ENCODE measurements at regions not wholly inside any gene's neighbourhood (a gene's known extent, or its start where the extent isn't known, plus 50 kb on each side); places are given as distances from the start of the nearest gene placed in this dataset.

DNA sequence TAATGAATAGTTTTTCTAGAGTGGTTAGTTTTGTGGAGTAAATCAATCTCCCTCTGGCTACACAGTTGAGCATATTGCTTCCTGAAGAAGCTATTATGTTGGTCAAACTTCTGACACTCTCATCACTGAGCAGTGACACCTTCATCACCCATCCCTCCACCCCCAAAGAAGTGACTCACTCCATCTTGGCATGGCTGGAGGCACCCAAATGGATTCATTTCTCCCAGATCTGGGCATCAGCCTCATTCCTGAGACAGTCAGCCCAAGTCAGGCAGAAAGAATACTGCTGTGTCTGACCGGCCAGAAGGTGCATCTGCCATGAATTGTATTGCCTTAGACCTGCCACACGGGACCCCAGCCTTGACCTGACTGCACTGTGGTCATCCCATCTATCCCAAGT is 117.0 kb upstream of the HABP2 start:
- no peak for DNase-seq (ENCODE audit: low read depth in 2 of 2, low spot score in 1 of 2)

GRCh38 chr10:113436851-113437250 is 116.0 kb upstream of the HABP2 start:
- no peak for DNase-seq (ENCODE audit: low read depth in 2 of 2, low spot score in 1 of 2)

- DNase-seq (ENCODE audit: low read depth in 2 of 2, low spot score in 1 of 2) = no peak
Measured at GRCh38 chr10:113438652-113439051, 114.2 kb upstream of the HABP2 start.

DNA sequence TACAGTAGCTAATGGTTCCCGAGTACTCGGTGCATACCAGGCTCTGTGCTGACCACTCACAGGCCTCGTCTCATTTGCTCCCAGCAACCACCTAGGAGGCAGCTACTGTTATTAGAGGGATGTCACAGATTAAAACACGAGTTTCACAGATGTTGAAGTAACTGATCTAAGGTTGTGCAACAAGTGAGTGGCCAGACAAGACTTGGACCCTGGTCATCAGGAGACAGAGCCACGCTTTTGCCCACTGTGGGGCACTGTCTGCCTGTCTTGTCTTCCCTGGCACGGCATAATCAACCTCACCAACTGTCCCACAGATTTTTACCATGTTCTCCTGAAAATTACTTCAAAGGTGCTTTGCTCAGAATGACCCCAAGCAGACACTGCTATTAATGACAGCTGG is 111.6 kb upstream of the HABP2 start:
- DNase-seq (ENCODE audit: low read depth in 2 of 2, low spot score in 1 of 2) = no peak

- no peak for DNase-seq (ENCODE audit: low read depth in 2 of 2, low spot score in 1 of 2)
Measured at GRCh38 chr10:113441686-113442270, 111.1 kb upstream of the HABP2 start.

DNA sequence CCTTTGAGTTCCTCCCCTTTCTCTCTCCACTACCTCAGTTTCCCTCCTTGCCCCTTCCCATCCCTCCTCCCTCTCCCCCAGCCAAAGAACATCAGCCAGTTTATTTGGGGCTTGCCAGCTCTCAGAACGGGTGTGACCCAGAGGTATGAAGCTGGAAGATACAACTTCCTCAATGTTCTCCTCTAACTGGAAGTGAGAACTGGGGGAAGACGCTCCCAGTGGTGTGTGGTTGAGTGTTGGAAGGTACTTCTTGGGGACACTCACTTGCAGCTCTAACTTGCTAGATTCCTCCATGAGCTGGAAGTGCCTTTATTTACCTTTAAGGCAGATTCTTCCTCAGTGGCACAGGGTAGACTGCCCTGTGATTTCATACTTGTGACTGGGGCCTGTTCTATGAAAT is 110.5 kb upstream of the HABP2 start:
- DNase-seq (ENCODE audit: low read depth in 2 of 2, low spot score in 1 of 2) = no peak

DNA sequence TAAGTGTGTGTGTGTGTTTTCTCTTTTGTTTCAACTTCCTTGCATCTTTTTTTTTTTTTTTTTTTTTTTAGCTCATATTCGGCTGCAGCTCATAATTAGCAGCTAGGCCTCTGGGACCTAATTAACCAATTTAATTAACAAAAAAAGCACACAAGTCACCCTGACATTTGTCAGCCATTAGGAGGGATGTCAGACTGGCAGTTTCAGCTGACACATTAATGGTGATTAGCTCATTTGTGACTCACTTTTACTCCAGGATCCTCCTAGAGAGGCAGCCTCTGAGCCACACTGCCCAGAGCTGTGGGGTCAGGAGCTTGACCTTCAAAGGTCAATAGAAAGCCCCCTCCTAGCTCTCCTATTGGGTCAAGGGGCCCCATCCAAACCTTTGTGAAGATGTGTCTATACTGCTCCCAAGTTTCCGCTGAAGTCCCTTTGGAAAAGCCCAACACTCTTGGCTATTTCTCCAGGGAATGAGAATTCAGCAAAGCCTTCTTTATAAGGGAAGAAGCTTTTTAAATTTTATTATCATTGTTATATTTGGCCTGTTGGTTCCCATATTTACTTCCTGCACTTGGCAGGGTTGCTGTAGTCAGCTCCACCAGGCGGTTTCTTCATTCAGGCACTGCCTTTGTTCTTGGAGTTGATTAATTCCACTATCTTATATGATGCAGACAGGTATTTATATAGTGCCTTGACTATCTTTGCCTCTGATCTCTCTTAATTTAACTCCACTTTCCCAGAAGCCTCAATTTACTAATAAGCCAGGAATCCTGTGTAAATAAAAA is 109.5 kb upstream of the HABP2 start:
- no peak for DNase-seq (ENCODE audit: low read depth in 2 of 2, low spot score in 1 of 2)

GRCh38 chr10:113444766-113445365 is 108.0 kb upstream of the HABP2 start:
- DNase-seq (ENCODE audit: low read depth in 2 of 2, low spot score in 1 of 2) = no peak

DNA sequence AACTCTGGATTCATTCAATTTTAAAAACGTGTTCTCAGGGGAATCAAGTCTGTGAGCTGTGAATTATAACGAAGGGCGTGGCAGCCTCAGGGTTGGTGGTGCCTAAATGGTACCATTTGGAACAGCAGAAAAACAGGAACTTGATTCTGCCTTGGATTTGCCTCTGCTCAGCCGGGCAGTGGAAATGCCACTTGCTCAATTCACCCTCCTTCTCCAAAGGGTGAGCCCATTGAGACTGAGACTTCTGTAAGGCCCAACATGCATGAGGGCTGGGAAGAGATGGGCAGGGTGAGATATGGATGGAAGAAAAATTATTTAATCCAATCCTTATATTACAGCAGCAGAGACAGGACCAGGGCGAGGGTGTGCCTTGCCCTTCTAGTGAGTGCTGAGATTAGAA is 107.1 kb upstream of the HABP2 start:
- no peak for DNase-seq (ENCODE audit: low read depth in 2 of 2, low spot score in 1 of 2)

DNA sequence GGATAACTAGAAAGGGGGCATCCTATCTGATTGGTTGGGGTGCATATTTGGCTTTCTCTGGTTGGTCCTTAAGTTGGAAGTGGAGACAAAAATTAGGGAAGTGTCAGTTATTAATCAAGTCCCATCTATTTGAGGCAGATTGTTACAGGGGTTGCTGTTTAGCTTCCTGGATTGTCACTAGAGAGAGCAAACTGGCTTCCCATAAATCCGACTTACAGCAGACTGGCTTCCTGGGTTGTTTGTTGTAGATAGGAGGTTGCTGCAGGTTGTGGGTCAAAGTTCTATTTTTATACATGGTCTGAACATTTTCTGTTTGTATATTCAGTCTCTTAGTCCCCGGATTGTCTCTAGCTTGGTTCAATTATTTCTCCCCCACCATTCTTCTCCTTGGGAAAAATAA is 106.1 kb upstream of the HABP2 start:
- no peak for DNase-seq (ENCODE audit: low read depth in 2 of 2, low spot score in 1 of 2)

- DNase-seq (ENCODE audit: low read depth in 2 of 2, low spot score in 1 of 2) = no peak
Measured at GRCh38 chr10:113447278-113447677, 105.6 kb upstream of the HABP2 start.

DNA sequence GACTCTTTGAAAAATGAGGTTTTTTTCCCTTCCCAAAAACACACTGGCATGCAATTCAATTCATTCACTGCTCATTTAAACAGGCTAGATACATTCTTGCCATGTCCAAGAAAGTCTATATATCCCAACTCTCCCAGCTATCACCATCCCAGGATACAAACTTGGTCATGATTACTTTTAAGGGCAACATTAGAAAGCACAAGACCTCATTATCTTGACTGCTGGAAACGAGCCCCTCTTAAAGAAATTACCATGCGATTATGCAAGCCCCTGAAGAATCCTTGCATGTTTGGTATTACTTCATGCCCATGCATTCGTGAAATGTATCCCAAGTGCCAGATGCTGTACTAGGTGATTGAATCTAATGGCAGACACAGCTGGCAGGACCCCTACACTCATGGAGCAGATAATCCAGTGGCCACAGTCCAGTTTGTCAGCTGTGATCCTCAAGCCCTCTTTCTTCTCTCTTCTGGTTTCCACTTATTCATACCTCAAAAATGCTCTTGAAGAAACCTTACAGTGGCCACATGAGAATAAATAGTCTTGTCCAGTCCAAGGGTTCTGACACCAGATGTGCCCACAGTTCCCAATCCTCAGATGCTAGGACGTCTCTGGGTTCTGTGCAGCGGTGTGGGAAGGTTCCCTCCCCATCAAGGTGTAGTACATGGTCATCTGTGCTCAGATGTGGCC is 103.7 kb upstream of the HABP2 start:
- no peak for DNase-seq (ENCODE audit: low read depth in 2 of 2, low spot score in 1 of 2)

DNA sequence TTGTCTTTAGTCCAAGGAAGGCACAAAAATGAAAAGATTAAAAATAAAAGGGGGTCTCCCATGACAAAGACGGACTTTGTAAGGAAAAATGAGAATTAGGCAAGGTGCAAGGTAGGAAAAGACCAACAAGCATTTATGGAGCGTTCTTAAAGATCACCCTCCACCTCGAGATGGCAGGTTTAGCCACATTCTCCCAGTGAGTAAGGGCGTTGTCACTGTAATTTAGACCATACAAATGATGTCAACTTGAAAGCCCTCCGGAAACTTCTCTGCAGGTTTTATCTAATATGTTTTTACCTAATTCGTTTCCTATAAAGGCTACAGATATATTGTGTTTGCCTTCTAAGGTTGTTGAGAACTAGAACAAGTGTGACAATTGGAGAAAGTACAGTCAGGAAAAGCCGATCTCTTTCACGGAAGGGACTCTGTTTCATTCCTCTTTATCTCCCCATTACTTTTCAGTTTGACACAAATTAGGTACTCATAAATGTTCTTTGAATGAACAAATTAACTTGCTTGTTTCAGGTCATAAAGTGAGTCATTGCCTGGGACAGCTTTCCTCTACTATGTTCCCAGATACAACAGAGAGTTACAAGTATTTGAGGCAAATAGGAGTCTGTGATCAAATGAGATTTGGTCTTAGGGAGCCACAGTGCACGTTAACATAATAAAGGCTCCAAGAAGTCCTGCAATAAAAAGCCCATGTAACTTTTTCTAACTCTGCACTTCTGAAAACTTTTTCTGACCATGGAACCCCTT is 102.6 kb upstream of the HABP2 start:
- no peak for DNase-seq (ENCODE audit: low read depth in 2 of 2, low spot score in 1 of 2)

- no peak for DNase-seq (ENCODE audit: low read depth in 2 of 2, low spot score in 1 of 2)
Measured at GRCh38 chr10:113450906-113451305, 101.9 kb upstream of the HABP2 start.

- no peak for DNase-seq (ENCODE audit: low read depth in 2 of 2, low spot score in 1 of 2)
Measured at GRCh38 chr10:113452146-113452845, 100.6 kb upstream of the HABP2 start.

DNA sequence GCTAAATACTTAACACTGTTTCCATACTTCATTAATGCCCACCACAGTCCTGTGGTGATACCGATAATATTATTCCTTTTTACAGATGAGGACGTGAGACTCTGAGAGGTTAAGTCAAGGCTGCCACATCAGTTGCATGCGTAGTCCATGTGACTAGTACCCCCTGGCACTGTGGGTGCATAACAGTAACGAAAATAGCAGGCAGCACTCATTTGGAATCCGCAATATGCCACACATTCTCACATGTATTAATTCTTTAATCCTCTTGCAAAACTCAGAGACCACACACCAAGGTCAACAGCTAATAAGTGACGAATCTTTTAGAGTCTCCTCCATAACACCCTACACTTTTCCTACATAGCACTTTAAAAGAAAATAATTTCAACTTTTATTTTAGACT is 99.5 kb upstream of the HABP2 start:
- no peak for DNase-seq (ENCODE audit: low read depth in 2 of 2, low spot score in 1 of 2)

DNA sequence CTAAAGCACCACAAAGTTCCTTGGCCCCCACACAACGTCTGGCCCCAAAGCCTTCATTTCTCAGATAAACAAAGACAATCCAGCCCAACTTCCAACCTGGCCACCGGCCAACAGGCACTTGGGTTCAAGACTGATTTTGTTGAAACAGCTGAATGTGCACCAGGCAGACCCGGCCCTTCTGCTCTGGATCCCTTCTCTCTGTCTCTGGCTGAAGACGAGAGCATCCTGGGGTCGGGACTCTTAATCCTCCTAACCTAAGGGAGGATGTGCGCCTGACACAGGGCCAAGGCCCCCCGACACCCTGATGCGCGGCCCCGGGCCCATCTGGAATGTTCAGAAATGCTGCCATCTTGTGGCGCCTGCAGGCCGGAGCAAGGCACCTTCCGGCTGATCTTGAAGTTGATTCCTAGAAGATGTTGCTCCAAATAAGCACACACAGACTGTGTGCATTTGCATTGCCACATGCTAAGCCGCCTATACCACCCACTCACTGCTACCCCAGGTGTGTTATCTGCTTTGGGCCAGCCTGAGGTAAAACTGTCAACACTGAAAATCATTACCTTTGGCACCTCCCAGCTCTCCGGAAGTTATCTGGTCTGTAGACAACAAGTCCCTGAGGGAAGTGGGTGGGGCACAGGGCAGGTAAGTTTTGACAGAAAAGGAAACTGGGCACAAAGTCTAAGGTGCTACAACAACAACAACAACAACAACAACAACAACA is 98.4 kb upstream of the HABP2 start:
- DNase-seq (ENCODE audit: low read depth in 2 of 2, low spot score in 1 of 2) = no peak

- no peak for DNase-seq (ENCODE audit: low read depth in 2 of 2, low spot score in 1 of 2)
Measured at GRCh38 chr10:113455947-113456346, 96.9 kb upstream of the HABP2 start.

DNA sequence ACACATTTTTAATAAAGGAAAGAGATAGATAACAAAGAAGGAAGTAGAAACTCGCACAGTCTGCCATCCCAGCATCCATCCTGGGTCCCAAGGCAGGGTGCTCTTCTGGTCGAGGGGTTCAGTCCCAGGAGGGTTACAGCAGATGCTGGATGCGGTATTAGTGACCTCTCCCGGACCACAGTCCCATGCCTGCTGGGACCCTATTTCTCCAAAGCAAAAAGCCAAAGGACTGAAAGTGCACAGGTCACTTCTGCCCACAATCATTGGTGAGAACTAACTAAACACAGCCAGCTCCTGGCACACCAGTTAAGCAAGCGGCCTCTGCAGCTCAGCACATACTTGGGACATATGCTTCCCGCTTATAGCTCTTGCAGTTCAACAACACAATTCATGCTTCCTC is 96.1 kb upstream of the HABP2 start:
- DNase-seq (ENCODE audit: low read depth in 2 of 2, low spot score in 1 of 2) = no peak

- DNase-seq (ENCODE audit: low read depth in 2 of 2, low spot score in 1 of 2) = no peak
Measured at GRCh38 chr10:113457408-113457807, 95.4 kb upstream of the HABP2 start.

Measured in stimulated activated CD8-positive, alpha-beta memory T cell treated with anti-CD3 and anti-CD28 coated beads, Interleukin-4, amount 100 ng/mL, for 4 hours (primary cell).